Hematopoietic multipotent progenitor cell treated with erythropoietin and hydrocortisone succinate and interleukin-3 and kit ligand, for 4 days (in vitro differentiated cells): ENCODE measurements at regions not wholly inside any gene's neighbourhood (a gene's known extent, or its start where the extent isn't known, plus 50 kb on each side); places are given as distances from the start of the nearest gene placed in this dataset.
A peak's percentile ranks its signal among the peaks of the same experiment; 100 is the strongest.

Experiments
- DNase-seq: peaks from one replicate; pipeline ENCODE4 v3.0.0-alpha.2; 2015

GRCh38 chr9:78927099-78927940, 630.4 kb downstream of the PSAT1 start:
- DNase-seq, result no peak

- DNase-seq, result no peak
Observed at GRCh38 chr9:78928625-78929405, 631.9 kb downstream of the PSAT1 start.

- DNase-seq, result no peak
Observed at GRCh38 chr9:78930281-78930680, 633.4 kb downstream of the PSAT1 start.

- no peak for DNase-seq
Observed at GRCh38 chr9:78932849-78933627, 636.1 kb downstream of the PSAT1 start.

GRCh38 chr9:78934880-78935279, 636.9 kb upstream of the TLE4 start:
- no peak for DNase-seq

GRCh38 chr9:78938821-78939220, 632.9 kb upstream of the TLE4 start:
- DNase-seq, result no peak

- DNase-seq, result no peak
Observed at GRCh38 chr9:78939311-78940065, 632.3 kb upstream of the TLE4 start.

GRCh38 chr9:78940121-78940855, 631.5 kb upstream of the TLE4 start:
- DNase-seq, result no peak

GRCh38 chr9:78954286-78954685, 617.5 kb upstream of the TLE4 start:
- DNase-seq, result no peak

- peak; percentile 17 for DNase-seq
Observed at GRCh38 chr9:78958892-78959291, 612.9 kb upstream of the TLE4 start.

GRCh38 chr9:78962156-78962555, 609.6 kb upstream of the TLE4 start:
- no peak for DNase-seq

GRCh38 chr9:78963911-78964310, 607.9 kb upstream of the TLE4 start:
- DNase-seq, result no peak

GRCh38 chr9:78967596-78968217, 604.1 kb upstream of the TLE4 start:
- no peak for DNase-seq

- DNase-seq, result no peak
Observed at GRCh38 chr9:78970375-78970774, 601.4 kb upstream of the TLE4 start.

GRCh38 chr9:78971540-78971939, 600.2 kb upstream of the TLE4 start:
- DNase-seq, result no peak

GRCh38 chr9:78972303-78972999, 599.3 kb upstream of the TLE4 start:
- DNase-seq, result no peak

- no peak for DNase-seq
Observed at GRCh38 chr9:78973907-78974306, 597.9 kb upstream of the TLE4 start.

- DNase-seq, result no peak
Observed at GRCh38 chr9:78982849-78983248, 588.9 kb upstream of the TLE4 start.

- no peak for DNase-seq
Observed at GRCh38 chr9:78985084-78985738, 586.6 kb upstream of the TLE4 start.

GRCh38 chr9:78986446-78986845, 585.3 kb upstream of the TLE4 start:
- no peak for DNase-seq
